HG02678 (cell line): ENCODE measurements at regions not wholly inside any gene's neighbourhood (a gene's known extent, or its start where the extent isn't known, plus 50 kb on each side); places are given as distances from the start of the nearest gene placed in this dataset.
"Not testable (repeated sequence)": the region's sequence is repeated elsewhere in the genome, so short reads cannot be mapped to it uniquely, and the experiment has no call there.

Source experiments
- ATAC-seq: cut with Tn5 transposase; IDR thresholded peaks from one replicate; pipeline ENCODE4 v1.9.1; 2021; ENCODE audit warnings: mild to moderate bottlenecking, moderate library complexity; ENCODE audit not compliant: unreplicated experiment

- ATAC-seq, result no peak
Measured at GRCh38 chrX:4622486-4623167, 909.2 kb upstream of the PRKX start.

- ATAC-seq, result not testable (repeated sequence)
Measured at GRCh38 chrX:4613651-4614050, 900.2 kb upstream of the PRKX start.

- no peak for ATAC-seq
Measured at GRCh38 chrX:4588893-4589292, 875.4 kb upstream of the PRKX start.

GRCh38 chrX:4588466-4588865, 875.0 kb upstream of the PRKX start:
- no peak for ATAC-seq

GRCh38 chrX:4588056-4588455, 874.6 kb upstream of the PRKX start:
- no peak for ATAC-seq

- no peak for ATAC-seq
Measured at GRCh38 chrX:4579999-4580398, 866.5 kb upstream of the PRKX start.

GRCh38 chrX:4579480-4579879, 866.0 kb upstream of the PRKX start:
- ATAC-seq, result no peak

- no peak for ATAC-seq
Measured at GRCh38 chrX:4572691-4573090, 859.2 kb upstream of the PRKX start.

GRCh38 chrX:4570151-4570550, 856.7 kb upstream of the PRKX start:
- no peak for ATAC-seq

- ATAC-seq, result no peak
Measured at GRCh38 chrX:4560192-4560591, 846.7 kb upstream of the PRKX start.

- no peak for ATAC-seq
Measured at GRCh38 chrX:4550018-4550417, 836.6 kb upstream of the PRKX start.

GRCh38 chrX:4547213-4547836, 833.9 kb upstream of the PRKX start:
- no peak for ATAC-seq

- not testable (repeated sequence) for ATAC-seq
Measured at GRCh38 chrX:4546178-4546577, 832.7 kb upstream of the PRKX start.

GRCh38 chrX:4528247-4528646, 814.8 kb upstream of the PRKX start:
- no peak for ATAC-seq

GRCh38 chrX:4485912-4486311, 772.5 kb upstream of the PRKX start:
- ATAC-seq, result no peak

- ATAC-seq, result no peak
Measured at GRCh38 chrX:4484266-4484665, 770.8 kb upstream of the PRKX start.

- ATAC-seq, result no peak
Measured at GRCh38 chrX:4451591-4451990, 738.1 kb upstream of the PRKX start.

- no peak for ATAC-seq
Measured at GRCh38 chrX:4450177-4450576, 736.7 kb upstream of the PRKX start.

GRCh38 chrX:4435905-4436304, 722.5 kb upstream of the PRKX start:
- ATAC-seq, result no peak

- ATAC-seq, result no peak
Measured at GRCh38 chrX:4397471-4397870, 684.0 kb upstream of the PRKX start.

GRCh38 chrX:4382273-4382672, 668.8 kb upstream of the PRKX start:
- ATAC-seq, result no peak

GRCh38 chrX:4380710-4381109, 667.3 kb upstream of the PRKX start:
- ATAC-seq, result no peak

- no peak for ATAC-seq
Measured at GRCh38 chrX:4379071-4379470, 665.6 kb upstream of the PRKX start.
